ENCODE measurements at regions not wholly inside any gene's neighbourhood (a gene's known extent, or its start where the extent isn't known, plus 50 kb on each side); places are given as distances from the start of the nearest gene placed in this dataset.
"Not testable (repeated sequence)": the region's sequence is repeated elsewhere in the genome, so short reads cannot be mapped to it uniquely, and the experiment has no call there.

DNA sequence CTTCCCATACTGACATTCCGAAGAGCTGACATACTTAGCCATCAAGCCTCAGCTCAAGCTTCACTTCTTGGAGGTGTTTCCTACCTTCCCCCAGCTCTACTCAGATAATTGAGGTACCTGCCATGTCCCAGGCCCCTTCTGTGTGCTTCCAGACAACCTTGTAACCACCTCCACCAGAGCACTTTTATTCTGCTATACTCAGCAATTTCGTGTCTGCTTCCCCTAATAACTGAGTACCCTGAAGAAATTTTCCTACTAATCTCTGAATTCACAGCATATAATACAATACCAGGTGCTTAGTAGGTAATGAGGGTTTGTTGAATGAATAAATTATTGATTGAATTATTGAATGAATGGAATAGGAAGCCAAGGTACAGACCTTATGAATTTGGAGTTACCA lies 605.5 kb downstream of the MID1IP1 start:
- DNase-seq (ENCODE audit: low read depth), result no peak

DNA sequence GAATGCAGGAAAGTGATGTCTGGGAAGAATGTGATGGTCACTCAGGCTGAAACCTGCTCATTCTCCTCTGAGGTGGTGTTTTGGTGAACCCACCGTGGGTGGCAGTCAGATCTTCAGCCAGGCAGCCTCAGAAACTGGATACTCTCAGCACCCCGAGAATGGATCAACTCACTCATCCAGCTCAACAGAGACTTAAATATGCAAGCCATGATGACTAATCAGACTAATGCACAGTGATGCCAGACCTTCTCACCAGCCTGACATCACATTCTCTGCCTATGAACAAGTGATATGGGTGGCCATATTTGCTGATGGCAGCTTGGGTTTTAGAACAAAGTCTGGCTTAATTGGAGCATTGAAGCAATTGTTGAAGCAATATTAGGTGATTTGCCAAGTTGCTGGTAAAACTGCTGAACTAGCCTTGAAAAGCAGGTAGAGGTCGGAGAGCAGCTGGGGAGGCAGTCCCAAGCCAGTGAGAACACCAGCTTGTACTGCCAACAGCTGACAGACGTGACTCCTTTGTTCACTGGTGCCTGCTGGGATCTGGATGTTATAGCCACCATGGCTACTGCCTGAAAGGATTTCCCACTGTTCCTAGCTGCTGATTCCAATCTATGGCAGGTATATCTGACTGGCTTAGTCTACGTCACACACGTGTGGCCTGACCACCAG lies 608.1 kb downstream of the MID1IP1 start:
- no peak for DNase-seq (ENCODE audit: low read depth)

DNA sequence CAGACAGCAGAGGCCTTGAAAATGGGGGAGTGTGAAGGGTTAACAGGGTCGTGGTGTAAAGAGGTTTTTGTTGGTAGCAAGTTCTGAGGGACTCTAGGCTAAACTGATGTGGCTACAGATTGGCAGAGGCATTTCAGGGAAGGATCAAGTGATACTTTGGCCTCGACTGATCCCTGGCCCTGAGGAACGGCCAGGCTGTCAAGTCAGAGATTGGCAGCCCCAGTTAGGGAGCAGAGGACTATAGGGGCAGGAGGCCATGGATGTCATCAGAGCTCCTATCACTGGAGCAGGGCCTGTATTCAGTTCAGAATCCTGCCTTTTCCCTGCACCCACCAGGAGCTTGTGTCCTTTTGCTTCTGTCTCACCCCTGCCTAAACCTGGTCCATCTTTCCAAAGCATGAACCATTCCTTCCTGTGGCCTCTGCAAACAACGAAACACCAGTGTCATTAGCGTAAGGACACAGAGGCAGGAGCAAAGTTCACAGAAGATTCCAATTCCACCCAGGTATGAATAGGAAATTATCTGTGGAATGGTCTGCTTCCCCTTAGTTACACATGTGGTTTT lies 613.1 kb downstream of the MID1IP1 start:
- no peak for DNase-seq (ENCODE audit: low read depth)

DNA sequence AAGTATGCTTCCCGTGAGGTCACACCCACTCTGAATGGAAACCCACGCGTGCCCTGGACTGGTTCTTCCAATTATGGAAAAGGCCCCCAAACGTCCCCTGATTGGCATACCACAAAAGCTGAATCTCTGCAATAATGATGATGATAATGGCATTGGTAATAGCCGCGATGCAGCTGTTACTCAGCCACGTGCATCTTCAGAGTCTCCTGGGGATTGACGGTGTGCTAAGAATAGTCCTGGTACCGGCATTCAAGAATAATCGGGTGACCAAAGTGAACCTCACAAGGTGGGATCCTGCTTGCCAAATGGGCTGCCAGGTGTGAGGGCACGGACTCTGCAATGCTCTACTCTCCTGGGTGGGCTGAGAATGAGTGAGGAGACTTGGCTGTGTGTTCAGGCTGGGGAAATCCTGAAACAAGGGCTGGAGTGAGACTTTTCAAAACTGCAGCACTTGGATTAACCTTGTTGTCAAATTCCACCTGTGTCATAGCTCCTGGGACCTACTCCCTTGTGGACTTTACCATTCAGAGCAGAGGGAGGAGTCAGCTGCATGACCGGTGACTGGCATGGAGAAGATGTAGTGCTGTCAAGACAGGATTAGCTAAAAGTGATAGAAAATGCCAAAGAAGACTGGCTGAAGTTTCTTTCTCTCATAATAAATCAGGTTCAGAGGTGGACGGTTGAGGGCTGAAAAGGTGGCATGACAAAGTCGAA lies 615.4 kb downstream of the MID1IP1 start:
- no peak for DNase-seq (ENCODE audit: low read depth)

DNA sequence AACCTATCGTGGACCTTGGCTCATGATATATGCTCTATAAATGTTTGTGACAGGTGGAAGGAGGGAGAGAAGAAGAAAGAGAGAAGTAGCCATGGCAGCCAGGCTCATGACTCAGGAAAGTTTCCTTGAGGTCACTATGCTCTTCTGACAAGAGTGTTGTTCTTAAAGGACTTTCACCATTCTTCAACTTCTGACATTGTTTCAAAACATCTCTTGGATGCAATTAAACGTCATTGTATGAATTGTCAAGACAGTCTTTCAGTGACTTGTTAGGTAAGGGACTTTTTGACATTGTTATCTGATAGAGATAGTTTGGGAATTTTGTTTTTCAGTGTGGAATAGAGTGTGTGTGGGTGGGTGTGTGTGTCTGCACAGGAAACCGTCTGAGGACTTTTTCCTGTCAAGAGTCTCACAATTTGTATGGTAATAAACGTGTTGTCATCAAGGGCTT lies 617.0 kb downstream of the MID1IP1 start:
- DNase-seq (ENCODE audit: low read depth), result no peak

DNA sequence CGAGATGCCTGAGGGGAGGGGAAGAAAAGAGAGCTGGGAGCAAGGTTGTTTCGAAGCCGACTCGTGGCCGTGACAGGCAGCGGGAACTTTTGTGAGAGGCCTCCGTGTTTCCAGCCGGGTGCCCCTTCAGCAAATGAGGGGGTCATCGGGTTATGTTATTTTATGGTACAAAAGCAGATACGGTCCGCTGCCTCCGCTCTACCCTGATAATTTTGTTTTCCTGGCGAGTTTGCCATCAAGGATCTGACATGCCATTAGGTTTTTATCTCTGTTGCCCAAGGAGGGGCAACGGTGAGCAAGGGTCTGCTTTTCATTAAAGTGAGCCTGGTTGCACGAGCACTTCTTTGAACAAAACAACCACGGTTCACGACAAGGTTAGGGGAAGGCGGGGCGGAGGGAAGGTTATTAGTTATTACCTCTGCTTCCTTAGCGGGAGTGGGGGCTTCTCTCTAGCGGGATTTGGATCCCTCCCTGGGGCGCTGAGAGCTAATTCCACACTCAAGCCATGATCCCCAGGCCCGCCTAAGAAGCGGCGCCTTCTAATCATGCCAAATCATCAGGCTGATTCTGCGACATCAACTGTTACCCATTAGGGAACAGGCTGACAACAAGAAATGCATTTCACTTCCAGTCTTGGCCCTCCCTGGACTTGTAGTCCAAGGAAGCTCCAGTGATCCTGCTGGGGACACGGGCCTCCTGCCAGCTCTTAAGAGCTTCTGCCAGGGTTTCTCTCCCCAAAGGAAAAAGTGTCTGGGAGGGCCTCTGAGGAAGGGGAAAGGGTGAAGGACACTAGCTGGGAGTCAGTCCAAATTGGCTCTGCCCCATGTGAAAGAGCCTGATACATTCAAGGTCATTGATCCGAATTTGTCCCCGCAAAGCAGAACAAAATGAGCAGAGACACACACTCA lies 617.7 kb downstream of the MID1IP1 start:
- DNase-seq (ENCODE audit: low read depth), result no peak

DNA sequence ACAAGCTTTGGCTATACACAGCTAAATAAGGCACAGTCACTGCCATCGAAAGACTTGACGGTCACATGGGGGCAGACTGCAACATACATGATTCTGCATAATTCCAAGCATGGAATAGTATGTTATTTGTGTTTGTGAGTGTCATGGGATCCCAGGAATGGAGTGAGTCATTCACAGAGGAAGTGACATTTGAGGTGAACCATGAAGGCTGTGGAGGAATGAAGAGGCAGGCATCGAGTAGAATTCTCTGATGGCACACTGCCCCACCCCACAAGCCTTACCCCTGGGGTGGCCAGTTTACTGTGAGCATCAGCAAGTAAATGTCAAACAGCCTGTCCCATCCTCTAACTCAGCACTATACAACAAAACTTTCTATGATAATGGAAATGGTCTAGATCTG lies 619.7 kb downstream of the MID1IP1 start:
- no peak for DNase-seq (ENCODE audit: low read depth)

DNA sequence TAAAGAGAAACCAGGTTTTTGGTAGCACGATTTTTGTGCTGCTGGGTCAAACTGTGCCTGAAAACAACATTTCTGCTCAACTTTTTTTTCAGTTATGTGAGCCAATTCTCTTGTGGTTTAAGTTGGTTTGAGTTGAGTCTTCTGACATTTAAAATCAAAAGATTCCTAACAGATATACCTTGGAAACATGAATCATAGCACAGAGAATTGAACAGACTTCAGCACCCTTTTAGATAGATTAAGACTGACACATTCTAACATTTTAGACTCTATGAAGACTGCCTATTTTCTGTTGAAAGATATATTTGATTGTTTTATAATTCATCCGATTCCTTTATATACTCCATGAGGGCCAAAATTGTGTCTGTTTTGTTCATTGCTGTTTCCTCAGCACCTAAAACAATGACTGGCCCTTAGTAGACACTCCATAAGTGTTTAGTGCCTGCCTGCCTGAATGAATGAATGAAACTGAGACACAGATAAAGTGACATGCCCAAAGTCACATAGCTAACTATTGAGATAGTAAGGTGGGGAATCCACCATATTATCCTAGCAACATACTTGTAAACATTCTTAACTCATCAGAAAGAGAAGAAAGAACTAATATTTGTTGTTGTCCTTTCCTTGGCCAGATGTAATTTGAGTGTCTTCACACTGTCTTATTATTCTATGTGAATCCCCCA lies 624.0 kb downstream of the MID1IP1 start:
- no peak for DNase-seq (ENCODE audit: low read depth)

DNA sequence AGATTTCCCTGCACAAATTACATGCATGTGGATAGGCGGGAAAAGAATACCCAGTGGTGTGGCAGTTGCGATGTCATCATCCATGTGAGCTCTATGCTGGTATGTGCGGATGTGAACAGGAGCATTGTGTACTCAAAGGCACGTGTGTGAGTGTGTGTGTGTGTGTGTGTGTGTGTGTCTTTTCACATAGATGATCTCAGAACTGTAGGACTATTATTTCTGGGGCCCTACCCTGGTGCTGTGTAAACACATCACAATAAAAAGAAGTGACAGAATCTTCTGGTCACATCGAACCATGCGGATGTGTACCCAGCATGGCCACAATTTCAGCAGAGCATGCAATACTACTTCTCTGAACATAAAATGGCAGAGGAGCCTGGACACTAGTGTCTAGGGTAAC lies 624.8 kb downstream of the MID1IP1 start:
- DNase-seq (ENCODE audit: low read depth), result no peak

DNA sequence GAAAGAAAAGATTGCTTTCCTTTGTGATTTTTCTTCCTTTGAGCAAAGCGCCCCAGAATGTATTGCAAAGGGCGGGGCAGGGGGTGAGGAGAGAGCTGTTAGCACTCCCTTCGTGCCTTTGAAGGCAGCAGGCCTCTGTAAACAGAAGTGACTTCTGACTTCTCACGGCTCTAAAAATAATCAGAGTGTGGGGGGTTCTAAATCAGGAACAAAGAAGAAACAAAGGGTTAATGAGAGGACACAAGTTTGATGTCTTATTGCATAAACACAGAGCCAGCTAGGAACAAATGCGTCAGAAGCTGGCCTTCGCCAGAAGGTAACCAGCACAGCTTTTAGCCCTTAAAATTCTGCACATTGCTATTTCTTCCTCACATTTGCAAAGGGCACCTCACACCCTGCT lies 626.2 kb downstream of the MID1IP1 start:
- no peak for DNase-seq (ENCODE audit: low read depth)

DNA sequence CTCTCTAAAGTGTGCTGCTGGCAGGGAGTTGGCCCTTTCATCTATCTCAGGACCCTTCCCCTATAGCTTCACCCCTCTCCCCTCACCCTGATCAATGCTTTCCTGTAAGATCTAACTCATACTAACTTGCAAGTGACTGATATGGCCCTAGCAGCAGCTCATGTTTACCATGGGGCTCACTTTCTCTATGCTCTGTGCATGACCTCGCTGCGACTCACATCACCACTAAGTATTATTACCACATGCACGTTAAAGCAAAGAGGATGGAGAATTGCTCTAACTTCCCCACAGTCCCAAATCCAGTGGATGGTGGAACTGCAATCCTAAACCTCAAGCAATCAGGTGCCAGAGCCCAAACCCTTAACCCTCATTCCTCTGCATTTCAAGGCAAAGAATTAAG lies 626.6 kb downstream of the MID1IP1 start:
- DNase-seq (ENCODE audit: low read depth), result no peak

DNA sequence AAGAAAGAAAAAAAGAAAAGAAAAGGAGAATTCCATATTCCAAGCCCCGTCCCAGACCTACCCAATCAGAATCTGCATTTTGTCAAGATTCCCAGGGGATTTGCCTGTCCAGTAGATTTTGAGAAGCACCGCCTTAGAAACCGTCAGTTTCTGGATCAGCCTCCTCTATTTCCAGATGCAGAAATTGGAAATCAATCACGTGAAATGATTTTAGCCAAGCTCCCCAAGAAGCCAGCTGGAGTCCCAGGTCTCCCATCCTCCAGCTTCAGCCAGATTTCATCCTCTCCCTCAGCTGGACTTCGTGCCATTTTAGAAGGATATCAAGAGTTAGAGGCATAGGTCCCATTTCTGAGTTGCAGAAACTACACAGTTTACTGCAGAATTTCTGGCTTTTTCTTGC lies 629.3 kb downstream of the MID1IP1 start:
- DNase-seq (ENCODE audit: low read depth), result no peak

DNA sequence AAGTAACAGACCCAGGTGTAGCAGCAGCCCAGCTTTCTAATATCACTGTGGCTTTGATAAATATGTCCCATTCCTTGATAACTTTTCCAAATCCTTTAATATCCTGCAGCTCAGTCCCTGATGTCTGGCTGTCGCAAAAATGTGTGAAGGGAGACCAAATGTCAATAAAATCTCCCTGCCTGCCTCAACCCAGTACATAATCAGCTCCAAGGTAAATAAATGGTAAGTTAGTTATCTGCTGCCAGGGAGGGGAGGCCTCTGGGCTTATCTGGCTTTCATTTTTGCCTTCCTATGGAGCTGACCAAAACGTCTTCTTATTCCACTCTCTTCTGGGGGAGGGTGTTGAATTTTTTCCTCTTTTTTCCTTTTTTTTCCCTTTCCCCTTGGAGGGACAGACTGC lies 630.6 kb downstream of the MID1IP1 start:
- DNase-seq (ENCODE audit: low read depth), result no peak

DNA sequence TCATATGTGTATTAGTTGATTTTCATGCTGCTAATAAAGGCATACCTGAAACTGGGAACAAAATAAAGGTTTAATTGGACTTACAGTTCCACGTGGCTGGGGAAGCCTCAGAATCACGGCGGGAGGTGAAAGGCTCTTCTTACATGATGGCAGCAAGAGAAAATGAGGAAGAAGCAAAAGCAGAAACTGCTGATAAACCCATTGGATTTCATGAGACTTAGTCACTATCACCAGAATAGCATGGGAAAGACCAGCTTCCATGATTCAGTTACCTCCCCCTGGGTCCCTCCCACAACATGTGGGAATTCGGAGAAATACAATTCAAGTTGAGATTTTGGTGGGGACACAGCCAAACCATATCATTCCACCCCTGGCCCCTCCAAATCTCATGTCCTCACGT lies 633.4 kb downstream of the MID1IP1 start:
- not testable (repeated sequence) for DNase-seq (ENCODE audit: low read depth)

DNA sequence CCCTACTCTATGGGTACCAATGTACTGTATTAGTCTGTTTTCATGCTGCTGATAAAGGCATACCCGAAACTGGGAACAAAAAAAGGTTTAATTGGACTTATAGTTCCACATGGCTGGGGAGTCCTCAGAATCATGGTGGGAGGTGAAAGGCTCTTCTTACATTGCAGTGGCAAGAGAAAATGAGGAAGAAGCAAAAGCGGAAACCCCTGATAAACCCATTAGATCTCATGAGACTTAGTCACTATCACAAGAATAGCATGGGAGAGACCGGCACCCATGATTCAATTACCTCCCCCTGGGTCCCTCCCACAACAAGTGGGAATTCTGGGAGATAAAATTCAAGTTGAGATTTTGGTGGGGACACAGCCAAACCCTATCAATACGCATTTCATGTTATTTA lies 635.3 kb downstream of the MID1IP1 start:
- DNase-seq (ENCODE audit: low read depth), result not testable (repeated sequence)

DNA sequence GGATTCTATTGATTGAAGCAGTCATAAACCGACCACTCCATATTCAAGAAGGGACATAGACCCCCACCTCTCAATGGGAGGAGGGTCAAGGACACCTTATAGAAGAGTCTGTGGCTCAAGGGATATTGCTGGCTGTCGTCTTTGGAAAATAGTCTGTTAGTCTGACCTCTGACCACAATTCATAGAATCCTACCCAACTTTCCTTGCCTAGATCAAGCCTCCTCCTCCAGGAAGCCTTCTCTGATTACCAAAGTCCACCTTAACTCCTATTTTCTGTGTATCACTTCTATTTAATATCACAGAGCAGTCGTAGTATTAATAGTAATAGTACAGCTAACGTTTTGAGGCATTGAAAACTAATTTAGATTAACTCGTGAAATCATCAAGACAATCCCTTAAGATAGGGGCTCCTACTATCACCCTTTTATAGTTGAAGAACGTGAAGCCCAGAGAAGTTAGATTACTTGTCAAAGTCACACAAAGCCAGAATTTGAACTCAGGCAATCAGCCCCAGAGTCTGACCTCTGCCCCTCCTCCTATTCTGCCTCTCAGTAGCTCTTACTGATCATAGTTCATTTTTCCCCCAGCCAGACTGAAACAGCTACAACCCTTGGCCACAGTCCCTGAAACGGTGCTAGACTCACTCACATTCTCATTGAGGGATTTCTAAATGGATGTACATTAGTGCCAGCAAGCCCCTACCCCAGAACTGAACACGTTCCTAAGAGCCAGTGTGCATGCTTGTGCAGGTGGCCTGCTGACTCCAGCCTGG lies 636.6 kb downstream of the MID1IP1 start:
- DNase-seq (ENCODE audit: low read depth), result no peak

DNA sequence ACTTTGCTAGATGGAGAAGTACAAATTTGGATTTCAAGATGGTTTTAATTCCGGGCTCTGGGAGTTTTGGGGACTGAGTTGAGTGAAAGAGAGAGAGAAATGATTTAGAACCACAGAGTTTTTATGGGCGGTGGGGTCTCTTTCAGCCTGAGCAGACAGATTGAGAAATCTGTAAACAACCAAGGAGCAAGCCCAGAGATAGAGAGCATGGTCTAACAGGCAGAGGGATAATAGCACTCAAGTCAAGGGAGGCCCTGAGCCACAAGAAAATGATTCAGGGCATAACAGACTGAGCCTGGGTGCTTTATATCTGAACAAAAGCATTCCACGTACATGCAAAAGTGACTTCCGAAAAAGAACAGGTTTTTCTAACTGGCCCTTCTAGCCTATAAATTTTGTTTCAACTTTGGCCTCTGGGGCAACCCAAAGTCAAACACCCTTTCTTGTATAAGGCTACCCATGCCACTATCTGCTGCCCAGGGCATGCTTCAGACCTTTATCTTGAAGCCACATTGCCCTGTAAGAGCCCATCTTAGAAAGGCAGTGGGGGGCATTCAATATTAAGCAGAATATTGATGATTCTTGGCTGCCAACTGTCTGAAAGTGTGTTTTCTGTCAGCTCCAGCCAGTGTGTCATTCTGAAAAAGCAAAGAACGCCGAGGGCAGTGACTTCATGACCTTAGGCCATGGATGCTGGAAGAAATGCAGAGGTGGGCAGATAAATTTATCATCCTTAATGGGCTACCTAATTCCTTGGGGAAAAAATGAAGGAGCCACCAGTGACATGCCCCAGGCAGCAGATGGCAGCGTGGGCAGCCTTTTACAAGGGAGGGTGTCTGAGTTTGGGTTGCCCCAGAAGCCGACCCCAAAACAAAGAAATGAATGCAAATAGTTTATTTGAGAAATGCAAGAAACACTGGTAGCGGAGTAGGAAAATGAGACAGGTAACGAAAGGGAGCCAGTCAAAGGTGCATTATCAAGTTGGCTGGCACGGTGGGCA lies 637.6 kb downstream of the MID1IP1 start:
- DNase-seq (ENCODE audit: low read depth), result no peak

DNA sequence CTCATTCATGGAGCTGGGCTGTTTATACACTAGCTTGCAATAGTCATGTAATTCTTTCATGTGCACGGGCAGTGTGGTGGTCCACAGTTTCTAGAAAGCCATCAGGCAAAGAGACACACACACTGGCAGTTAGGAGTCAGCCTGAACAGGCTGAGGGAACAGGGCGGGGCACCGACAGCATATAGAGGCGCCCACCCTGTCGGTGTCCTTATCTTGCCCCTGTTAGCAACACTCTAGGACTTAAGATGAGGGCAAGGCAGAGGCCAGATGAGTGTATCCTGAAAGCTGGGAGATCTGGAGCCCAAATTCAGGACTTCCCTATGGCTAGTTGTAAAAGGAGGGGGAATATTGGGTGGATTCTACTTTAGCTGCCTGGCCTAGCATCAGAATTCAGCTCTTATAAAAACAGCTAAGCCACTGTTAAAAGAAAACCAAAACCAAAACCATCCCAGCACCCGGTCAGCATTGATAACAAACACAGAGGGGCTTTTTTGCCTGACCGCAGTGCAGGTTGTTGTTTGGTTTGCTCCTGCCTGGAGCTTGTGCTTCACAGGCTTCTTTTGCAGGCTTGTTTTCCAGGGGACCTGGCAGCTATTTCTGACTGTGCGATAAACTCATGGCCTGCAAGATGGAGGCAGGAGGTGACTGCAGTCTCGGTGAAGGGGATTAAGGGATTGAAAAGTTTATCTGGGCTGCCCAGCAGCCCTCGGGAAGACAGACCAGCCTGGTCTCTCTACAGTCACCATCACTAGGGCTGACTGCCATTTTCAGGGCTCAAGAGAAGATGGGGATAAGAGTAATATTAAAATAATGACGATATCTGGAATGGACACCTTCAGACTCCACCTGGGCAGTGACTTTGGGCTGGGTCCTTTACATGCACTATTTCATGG lies 638.9 kb downstream of the MID1IP1 start:
- DNase-seq (ENCODE audit: low read depth), result no peak

DNA sequence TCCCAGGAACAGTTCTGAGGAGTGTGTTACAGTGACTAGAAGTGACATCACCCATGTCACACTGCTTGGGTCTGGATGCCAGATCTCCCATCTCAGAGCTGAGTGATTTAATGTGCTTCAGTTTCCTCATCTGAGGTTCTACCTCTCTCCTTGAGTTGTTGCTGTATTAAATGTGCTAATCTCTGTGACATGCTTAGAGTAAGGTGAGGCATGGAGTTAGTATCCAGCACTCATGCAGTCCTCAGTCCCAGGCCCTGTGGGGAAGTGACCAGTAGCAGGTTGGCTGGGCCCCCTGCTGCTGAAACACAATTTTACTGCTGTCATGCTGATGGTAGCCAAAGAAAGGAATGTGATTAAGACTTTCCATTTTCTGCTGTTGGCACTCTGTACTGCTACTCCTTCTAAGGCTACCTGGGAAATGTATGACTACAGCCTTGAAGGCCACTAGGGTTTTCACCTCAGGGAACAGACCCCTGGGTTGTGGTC lies 639.6 kb downstream of the MID1IP1 start:
- no peak for DNase-seq (ENCODE audit: low read depth)
